Endodermal cell (in vitro differentiated cells): ENCODE measurements at regions not wholly inside any gene's neighbourhood (a gene's known extent, or its start where the extent isn't known, plus 50 kb on each side); places are given as distances from the start of the nearest gene placed in this dataset.

Experiments
- DNase-seq: peaks from one replicate; pipeline ENCODE4 v3.0.0-alpha.2; 2017
- H3K27ac ChIP-seq: 2 replicates; pipeline ENCODE4 v1.5.1; 2013; ENCODE audit warnings: mild to moderate bottlenecking, low read depth, low read length, moderate library complexity
- H3K27me3 ChIP-seq: 2 replicates; pipeline ENCODE4 v1.6.1; 2013; ENCODE audit warnings: mild to moderate bottlenecking, low read length, moderate library complexity; ENCODE audit not compliant: insufficient read depth, control insufficient read depth, poor library complexity, severe bottlenecking
- H3K36me3 ChIP-seq: 2 replicates; pipeline ENCODE4 v1.7.0; 2013; ENCODE audit warnings: mild to moderate bottlenecking, low read length, moderate library complexity; ENCODE audit not compliant: control insufficient read depth, insufficient read depth
- H3K4me1 ChIP-seq: one replicate; pipeline ENCODE4 v1.7.0; 2013; ENCODE audit warnings: low read length; ENCODE audit not compliant: control insufficient read depth, insufficient read depth
- H3K4me3 ChIP-seq: 2 replicates; pipeline ENCODE4 v1.5.1; 2013; ENCODE audit warnings: mild to moderate bottlenecking, low read length, moderate library complexity
- H3K9ac ChIP-seq: 2 replicates; pipeline ENCODE4 v1.6.1; 2013; ENCODE audit warnings: mild to moderate bottlenecking, low read length, moderate library complexity; ENCODE audit not compliant: poor library complexity, severe bottlenecking; ENCODE audit errors: extremely low read depth
- H3K9me3 ChIP-seq: 2 replicates; pipeline ENCODE4 v1.6.1; 2013; ENCODE audit warnings: mild to moderate bottlenecking, low read length, moderate library complexity; ENCODE audit not compliant: control insufficient read depth
- H3K27ac Mint-ChIP-seq: 2 replicates; pipeline ENCODE4 v1.8.0; 2020; ENCODE audit warnings: mixed read lengths
- H3K27me3 Mint-ChIP-seq: 2 replicates; pipeline ENCODE4 v1.8.0; 2021; ENCODE audit warnings: mild to moderate bottlenecking, mixed read lengths; ENCODE audit not compliant: insufficient read depth
- H3K36me3 Mint-ChIP-seq: 2 replicates; pipeline ENCODE4 v1.8.0; 2020; ENCODE audit warnings: low read depth, mixed read lengths
- H3K4me1 Mint-ChIP-seq: 2 replicates; pipeline ENCODE4 v1.8.0; 2020; ENCODE audit warnings: mixed read lengths
- H3K4me3 Mint-ChIP-seq: 2 replicates; pipeline ENCODE4 v1.8.0; 2020; ENCODE audit warnings: mild to moderate bottlenecking, moderate library complexity, mixed read lengths
- H3K9me3 Mint-ChIP-seq: 2 replicates; pipeline ENCODE4 v1.8.0; 2020; ENCODE audit warnings: mild to moderate bottlenecking, mixed read lengths
- CTCF ChIP-seq: fragments of 200-600 bp; sonication (generic); conservative IDR thresholded peaks from 2 replicates; pipeline ENCODE4 v1.5.0; 2021; ENCODE audit warnings: antibody characterized with exemption, mild to moderate bottlenecking
- whole genome bisulfite sequencing, 2 experiments: methylation state at CpG; one replicate each; pipeline versions ENCODE4 v1.1.5 to v1.1.7; 2013; ENCODE audit warnings: missing lambda C conversion rate in 2 of 2, mixed read lengths in 1 of 2; ENCODE audit not compliant: insufficient coverage in 1 of 2, insufficient read length in 1 of 2; 5-methylcytosine and 5-hydroxymethylcytosine counted together

GRCh38 chr6:14305131-14305530 is 187.6 kb downstream of the CD83 start:
- peaks cover 13% of the 10 kb centered on the region for H3K9me3 Mint-ChIP-seq
- 86 to 96% methylated on average over 5 of the region's 5 CpGs for WGBS, 2 experiments
- H3K9me3 ChIP-seq = peaks cover 11% of the 10 kb centered on the region
- H3K36me3 Mint-ChIP-seq = peaks cover 21% of the 10 kb centered on the region
- H3K9ac ChIP-seq = no peak overlapping the region
- DNase-seq = no peak
- H3K27ac Mint-ChIP-seq = no peak overlapping the region
- H3K36me3 ChIP-seq = no peaks in the 10 kb centered on the region
- H3K27me3 ChIP-seq = no peaks in the 10 kb centered on the region
- TF ChIP-seq CTCF = no peak
- no peak overlapping the region for H3K27ac ChIP-seq
- no peak overlapping the region for H3K4me3 Mint-ChIP-seq
- peaks cover 62% of the 10 kb centered on the region for H3K4me1 Mint-ChIP-seq
- H3K4me1 ChIP-seq = peaks cover 12% of the 10 kb centered on the region
- H3K27me3 Mint-ChIP-seq = no peaks in the 10 kb centered on the region
- H3K4me3 ChIP-seq = no peak overlapping the region

- Mint-ChIP-seq H3K9me3 (peaks cover 13% of the 10 kb centered on the region), H3K27ac (peak overlapping the region; percentile 67), H3K4me1 (peaks cover 63% of the 10 kb centered on the region), H3K27me3 (no peaks in the 10 kb centered on the region), H3K4me3 (no peak overlapping the region), H3K36me3 (peaks cover 18% of the 10 kb centered on the region)
- WGBS, 2 experiments = 63 to 79% methylated on average over 1 to 2 of the region's 2 CpGs
- no peak overlapping the region for H3K4me3 ChIP-seq
- no peak overlapping the region for H3K27ac ChIP-seq
- peaks cover 11% of the 10 kb centered on the region for H3K9me3 ChIP-seq
- no peak for TF ChIP-seq CTCF
- H3K4me1 ChIP-seq = peaks cover 15% of the 10 kb centered on the region
- DNase-seq = no peak
- H3K27me3 ChIP-seq = no peaks in the 10 kb centered on the region
- no peaks in the 10 kb centered on the region for H3K36me3 ChIP-seq
- H3K9ac ChIP-seq = no peak overlapping the region
Observed at GRCh38 chr6:14305624-14306023, 188.1 kb downstream of the CD83 start.

GRCh38 chr6:14306151-14306906 is 188.8 kb downstream of the CD83 start:
- 91 to 94% methylated on average over 8 to 11 of the region's 11 CpGs for WGBS, 2 experiments
- Histone ChIP-seq H3K27me3 (no peaks in the 10 kb centered on the region), H3K9ac (no peak overlapping the region), H3K9me3 (peaks cover 11% of the 10 kb centered on the region), H3K36me3 (no peaks in the 10 kb centered on the region), H3K4me3 (peak overlapping the region; percentile 12), H3K4me1 (peaks cover 15% of the 10 kb centered on the region), H3K27ac (no peak overlapping the region)
- Mint-ChIP-seq H3K4me3 (no peak overlapping the region), H3K4me1 (peaks cover 70% of the 10 kb centered on the region), H3K36me3 (peaks cover 18% of the 10 kb centered on the region), H3K27ac (peak overlapping the region; percentile 67), H3K9me3 (peaks cover 13% of the 10 kb centered on the region), H3K27me3 (no peaks in the 10 kb centered on the region)
- TF ChIP-seq CTCF = no peak
- no peak for DNase-seq
